Gastrocnemius medialis (tissue), 4 donors: ENCODE measurements at regions not wholly inside any gene's neighbourhood (a gene's known extent, or its start where the extent isn't known, plus 50 kb on each side); places are given as distances from the start of the nearest gene placed in this dataset.

Source experiments
- ATAC-seq, 2 donors: fragments of 150-250 bp; one replicate each; pipeline ENCODE4 v1.9.1; 2016
- DNase-seq, 2 donors: peaks; one replicate each; pipeline ENCODE4 v3.0.0-alpha.2; 2019
- H3K27ac ChIP-seq, 4 donors: fragments of 200-600 bp; sonication (generic); 1 replicate in 1 of 4; 2 replicates in 3 of 4; pipeline ENCODE4 v1.5.1; 2016 to 2018; ENCODE audit warnings: mild to moderate bottlenecking in 2 of 4, moderate library complexity in 1 of 4
- H3K27me3 ChIP-seq, 3 donors: fragments of 200-600 bp; sonication (generic) in 2 of 3; 1 replicate in 1 of 3; 2 replicates in 2 of 3; pipeline versions ENCODE4 v1.5.1 to v1.6.0; 2016 to 2019; ENCODE audit warnings: mild to moderate bottlenecking in 1 of 3, moderate library complexity in 1 of 3
- H3K36me3 ChIP-seq, 2 donors: fragments of 200-600 bp; sonication (generic) in 1 of 2; one replicate each; pipeline ENCODE4 v1.5.1; 2017 to 2018
- H3K4me1 ChIP-seq, 2 donors: fragments of 200-600 bp; sonication (generic) in 1 of 2; one replicate each; pipeline ENCODE4 v1.5.1; 2016 to 2017; ENCODE audit warnings: mild to moderate bottlenecking in 2 of 2
- H3K4me3 ChIP-seq, 4 donors: fragments of 200-600 bp; sonication (generic) in 3 of 4; 1 replicate in 1 of 4; 2 replicates in 3 of 4; pipeline ENCODE4 v1.5.1; 2016 to 2019; ENCODE audit warnings: mild to moderate bottlenecking in 2 of 4
- H3K9me3 ChIP-seq, 3 donors: fragments of 200-600 bp; sonication (generic) in 2 of 3; 1 replicate in 1 of 3; 2 replicates in 2 of 3; pipeline ENCODE4 v1.5.1; 2016 to 2019
- CTCF ChIP-seq, 5 experiments: fragments of 450-650 bp in 3 of 5; fragments of 200-600 bp in 2 of 5; sonication (generic) in 2 of 5; IDR thresholded peaks in 4 of 5; conservative IDR thresholded peaks in 1 of 5; 1 replicate in 4 of 5; 2 replicates in 1 of 5; pipeline ENCODE4 v1.5.1; 2016 to 2019; ENCODE audit warnings: antibody characterized with exemption in 5 of 5, mild to moderate bottlenecking in 3 of 5, moderate library complexity in 3 of 5
- POLR2A ChIP-seq, 2 donors: fragments of 450-650 bp; IDR thresholded peaks; one replicate each; pipeline ENCODE4 v1.6.1; 2017; ENCODE audit warnings: antibody characterized with exemption in 2 of 2, mild to moderate bottlenecking in 2 of 2, moderate library complexity in 2 of 2
- in situ Hi-C, 4 donors: fragments of 200-750 bp; cut with MboI; loops; one replicate each; pipeline versions ENCODE4 v1.15.0 to v1.8.0; 2017; ENCODE audit warnings: low sequenced_read_pairs in 4 of 4
- intact Hi-C: fragments of 100-400 bp; cut with DNase I; formaldehyde crosslinking; loops from one replicate; pipeline ENCODE4 v1.15.1; 2023; ENCODE audit warnings: low total_unique reads

GRCh38 chr6:815348-815738, 122.4 kb upstream of the EXOC2 start:
- intact Hi-C loops: no loop called here
- H3K4me3 ChIP-seq: no peak overlapping the region

GRCh38 chr6:814378-815347, 121.7 kb upstream of the EXOC2 start:
- no peaks in the 10 kb centered on the region for H3K9me3 ChIP-seq
- ATAC-seq (peak in 1 of 2 donors; percentile 41), DNase-seq (no peak)
- in situ Hi-C loops: no loop called here
- no peaks in the 10 kb centered on the region for H3K36me3 ChIP-seq
- peak overlapping the region in 1 of 4 donors; percentile 4 for H3K27ac ChIP-seq
- peaks cover 0 to 10% of the 10 kb centered on the region in 2 donors for H3K4me1 ChIP-seq
- intact Hi-C loops: no loop called here
- H3K4me3 ChIP-seq: no peak overlapping the region
- TF ChIP-seq POLR2A (IDR thresholded peaks at IDR 0.05) (no peak), CTCF (IDR thresholded peaks at IDR 0.05 in 4 of 5, conservative IDR thresholded peaks at IDR 0.05 in 1 of 5) (no peak)
- peaks cover 0 to 2% (median 0%) of the 10 kb centered on the region in 3 donors for H3K27me3 ChIP-seq

More at GRCh38 chr6:815348-815738, 122.4 kb upstream of the EXOC2 start:
- ATAC-seq (no peak), DNase-seq (no peak)
- H3K27me3 ChIP-seq: peaks cover 0 to 2% (median 0%) of the 10 kb centered on the region in 3 donors
- H3K4me1 ChIP-seq: peaks cover 0 to 10% of the 10 kb centered on the region in 2 donors
- TF ChIP-seq POLR2A (IDR thresholded peaks at IDR 0.05) (no peak), CTCF (IDR thresholded peaks at IDR 0.05 in 4 of 5, conservative IDR thresholded peaks at IDR 0.05 in 1 of 5) (no peak)
- no peaks in the 10 kb centered on the region for H3K9me3 ChIP-seq
- H3K27ac ChIP-seq: peak overlapping the region in 1 of 4 donors; percentile 4
- H3K36me3 ChIP-seq: no peaks in the 10 kb centered on the region
- in situ Hi-C loops: no loop called here

GRCh38 chr6:811831-812230, 118.9 kb upstream of the EXOC2 start:
- Histone ChIP-seq H3K4me1 (peaks cover 0 to 10% of the 10 kb centered on the region in 2 donors), H3K27me3 (no peaks in the 10 kb centered on the region), H3K4me3 (no peak overlapping the region), H3K27ac (no peak overlapping the region), H3K36me3 (no peaks in the 10 kb centered on the region), H3K9me3 (no peaks in the 10 kb centered on the region)
- ATAC-seq: no peak
- in situ Hi-C loops (no loop called here), intact Hi-C loops (no loop called here)
- TF ChIP-seq POLR2A (IDR thresholded peaks at IDR 0.05) (no peak), CTCF (IDR thresholded peaks at IDR 0.05 in 4 of 5, conservative IDR thresholded peaks at IDR 0.05 in 1 of 5) (no peak)
- DNase-seq: no peak

- Histone ChIP-seq H3K36me3 (no peaks in the 10 kb centered on the region), H3K4me1 (peaks cover 0 to 10% of the 10 kb centered on the region in 2 donors), H3K9me3 (no peaks in the 10 kb centered on the region), H3K4me3 (no peak overlapping the region), H3K27me3 (no peaks in the 10 kb centered on the region), H3K27ac (no peak overlapping the region)
- DNase-seq (no peak), ATAC-seq (no peak)
- intact Hi-C loops (no loop called here), in situ Hi-C loops (no loop called here)
- TF ChIP-seq POLR2A (IDR thresholded peaks at IDR 0.05) (no peak), CTCF (IDR thresholded peaks at IDR 0.05 in 4 of 5, conservative IDR thresholded peaks at IDR 0.05 in 1 of 5) (no peak)
Measured at GRCh38 chr6:811191-811590, 118.3 kb upstream of the EXOC2 start.
